NB4 (cell line): ENCODE measurements at regions not wholly inside any gene's neighbourhood (a gene's known extent, or its start where the extent isn't known, plus 50 kb on each side); places are given as distances from the start of the nearest gene placed in this dataset.

ENCODE experiments used
- DNase-seq: peaks from one replicate; pipeline ENCODE4 v3.0.0; 2010; ENCODE audit warnings: low read depth
- H3K4me3 ChIP-seq: one replicate; pipeline ENCODE4 v1.5.1; 2011; ENCODE audit warnings: mild to moderate bottlenecking, low read depth, low read length, moderate library complexity
- CTCF ChIP-seq: IDR thresholded peaks from one replicate; pipeline ENCODE4 v1.5.1; 2012; ENCODE audit warnings: low read depth, low read length
- MAX ChIP-seq: IDR thresholded peaks from 2 replicates; pipeline ENCODE4 v1.6.1; 2011; ENCODE audit warnings: low read depth, low read length
- MYC ChIP-seq: IDR thresholded peaks from 2 replicates; pipeline ENCODE4 v1.6.1; 2011; ENCODE audit warnings: low read depth, low read length
- POLR2A ChIP-seq: IDR thresholded peaks from 2 replicates; pipeline ENCODE4 v1.6.1; 2011; ENCODE audit warnings: mild to moderate bottlenecking; ENCODE audit not compliant: insufficient read length; ENCODE audit errors: extremely low read depth

- TF ChIP-seq MAX = no peak
- TF ChIP-seq POLR2A = no peak
- TF ChIP-seq CTCF = no peak
- no peak for TF ChIP-seq MYC
- H3K4me3 ChIP-seq = no peak overlapping the region
- DNase-seq = no peak
Observed at GRCh38 chr21:21751286-21751685, 753.1 kb downstream of the NCAM2 start.

GRCh38 chr21:21762855-21763254 lies 764.6 kb downstream of the NCAM2 start:
- no peak overlapping the region for H3K4me3 ChIP-seq
- DNase-seq = no peak
- TF ChIP-seq POLR2A (no peak), MYC (no peak), CTCF (no peak), MAX (no peak)

GRCh38 chr21:21764281-21764680 lies 766.1 kb downstream of the NCAM2 start:
- DNase-seq = no peak
- no peak overlapping the region for H3K4me3 ChIP-seq
- no peak for TF ChIP-seq MYC
- no peak for TF ChIP-seq MAX
- no peak for TF ChIP-seq POLR2A
- no peak for TF ChIP-seq CTCF

DNA sequence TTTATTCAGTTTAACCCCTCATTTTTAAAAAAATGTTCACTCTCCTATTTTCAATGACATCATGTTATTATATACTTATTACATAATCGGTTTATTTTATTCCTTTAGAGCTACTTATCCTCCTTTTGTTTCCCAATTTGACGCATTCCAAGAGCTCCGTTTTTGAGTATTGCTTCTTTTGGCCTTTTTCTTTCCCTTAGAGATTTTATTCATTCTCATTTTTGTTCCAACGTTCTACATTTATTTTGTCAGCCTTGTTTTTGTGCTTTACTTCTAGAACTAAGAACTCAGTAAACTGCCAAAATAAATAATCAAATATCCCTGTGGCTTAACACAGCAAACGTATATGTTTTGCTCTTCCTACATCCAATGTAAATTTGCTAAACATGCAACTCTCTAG lies 769.1 kb downstream of the NCAM2 start:
- TF ChIP-seq POLR2A (no peak), MYC (no peak), CTCF (no peak), MAX (no peak)
- no peak overlapping the region for H3K4me3 ChIP-seq
- no peak for DNase-seq

- H3K4me3 ChIP-seq = no peak overlapping the region
- TF ChIP-seq POLR2A = no peak
- no peak for TF ChIP-seq CTCF
- TF ChIP-seq MYC = no peak
- no peak for TF ChIP-seq MAX
- no peak for DNase-seq
Observed at GRCh38 chr21:21788591-21788990, 790.4 kb downstream of the NCAM2 start.

GRCh38 chr21:21801921-21802320 lies 803.7 kb downstream of the NCAM2 start:
- TF ChIP-seq MAX = no peak
- TF ChIP-seq MYC = no peak
- no peak for TF ChIP-seq CTCF
- TF ChIP-seq POLR2A = no peak

More at GRCh38 chr21:21801921-21802320, 803.7 kb downstream of the NCAM2 start:
- no peak overlapping the region for H3K4me3 ChIP-seq
- no peak for DNase-seq
